SW480 (cell line): ENCODE measurements at regions not wholly inside any gene's neighbourhood (a gene's known extent, or its start where the extent isn't known, plus 50 kb on each side); places are given as distances from the start of the nearest gene placed in this dataset.
"Not testable (repeated sequence)": the region's sequence is repeated elsewhere in the genome, so short reads cannot be mapped to it uniquely, and the experiment has no call there.

Source experiments
- DNase-seq: peaks from one replicate; pipeline ENCODE4 v3.0.0-alpha.2; 2016; ENCODE audit warnings: low spot score

GRCh38 chr13:79913141-79913827 lies 427.6 kb downstream of the SPRY2 start:
- DNase-seq: no peak

GRCh38 chr13:79912403-79912802 lies 428.5 kb downstream of the SPRY2 start:
- no peak for DNase-seq

GRCh38 chr13:79910875-79911540 lies 429.9 kb downstream of the SPRY2 start:
- DNase-seq: no peak

- DNase-seq: no peak
Observed at GRCh38 chr13:79909644-79910043, 428.7 kb downstream of the NDFIP2 start.

GRCh38 chr13:79908381-79908780 lies 427.4 kb downstream of the NDFIP2 start:
- no peak for DNase-seq

- no peak for DNase-seq
Observed at GRCh38 chr13:79907527-79907926, 426.6 kb downstream of the NDFIP2 start.

GRCh38 chr13:79906345-79906744 lies 425.4 kb downstream of the NDFIP2 start:
- DNase-seq: no peak

- no peak for DNase-seq
Observed at GRCh38 chr13:79905018-79905417, 424.1 kb downstream of the NDFIP2 start.

GRCh38 chr13:79904581-79904980 lies 423.6 kb downstream of the NDFIP2 start:
- DNase-seq: no peak

GRCh38 chr13:79901336-79901735 lies 420.4 kb downstream of the NDFIP2 start:
- DNase-seq: no peak

GRCh38 chr13:79900356-79900755 lies 419.4 kb downstream of the NDFIP2 start:
- DNase-seq: no peak

- DNase-seq: no peak
Observed at GRCh38 chr13:79898996-79899395, 418.0 kb downstream of the NDFIP2 start.

GRCh38 chr13:79898202-79898826 lies 417.4 kb downstream of the NDFIP2 start:
- DNase-seq: no peak

GRCh38 chr13:79896851-79897250 lies 415.9 kb downstream of the NDFIP2 start:
- no peak for DNase-seq

GRCh38 chr13:79895416-79895815 lies 414.5 kb downstream of the NDFIP2 start:
- no peak for DNase-seq

- not testable (repeated sequence) for DNase-seq
Observed at GRCh38 chr13:79887278-79887677, 406.3 kb downstream of the NDFIP2 start.

GRCh38 chr13:79886601-79887000 lies 405.6 kb downstream of the NDFIP2 start:
- no peak for DNase-seq

GRCh38 chr13:79884890-79885289 lies 403.9 kb downstream of the NDFIP2 start:
- DNase-seq: no peak

GRCh38 chr13:79883216-79883615 lies 402.3 kb downstream of the NDFIP2 start:
- no peak for DNase-seq

GRCh38 chr13:79880818-79881217 lies 399.9 kb downstream of the NDFIP2 start:
- DNase-seq: no peak

- no peak for DNase-seq
Observed at GRCh38 chr13:79874396-79875360, 393.7 kb downstream of the NDFIP2 start.

GRCh38 chr13:79871594-79871993 lies 390.6 kb downstream of the NDFIP2 start:
- DNase-seq: no peak
